Left lobe of liver (tissue), 2 donors: ENCODE measurements at regions not wholly inside any gene's neighbourhood (a gene's known extent, or its start where the extent isn't known, plus 50 kb on each side); places are given as distances from the start of the nearest gene placed in this dataset.

Experiments used
- ATAC-seq: fragments of 200-7000 bp; cut with Tn5 transposase; one replicate; pipeline ENCODE4 v1.9.1; 2020; ENCODE audit warnings: mild to moderate bottlenecking, moderate library complexity
- DNase-seq: peaks from one replicate; pipeline ENCODE4 v3.0.0-alpha.2; 2020; ENCODE audit warnings: low spot score
- donor health status: DM: no; HTN: no; CAD: no; lungs with moderate emphysema.
- donor health status: DM: no; HTN: yes; CAD: no.

- peak; percentile 82 for ATAC-seq
These were observed 368.4 kb downstream of the KLF12 start for GRCh38 chr13:73765651-73766384.

DNA sequence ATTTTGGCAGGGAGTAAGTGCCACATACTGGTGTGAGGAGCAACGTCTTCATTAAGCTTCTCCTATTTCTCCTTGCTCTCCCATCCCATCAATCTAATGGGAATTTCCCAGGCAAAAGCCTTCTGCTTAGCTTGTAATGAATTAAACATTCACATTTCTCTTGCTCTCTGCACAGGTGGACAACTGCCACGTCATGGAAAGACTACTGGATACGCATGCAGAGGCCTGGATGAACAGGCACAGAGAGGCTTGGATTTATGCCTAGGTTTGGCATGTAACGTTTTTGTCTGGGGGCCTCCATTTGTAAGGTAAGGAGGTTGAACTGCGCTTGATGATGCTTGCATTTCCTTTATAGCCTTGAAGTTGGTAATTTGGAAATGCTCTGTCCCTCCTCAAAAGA lies 374.8 kb downstream of the KLF12 start:
- no peak for DNase-seq
- ATAC-seq = no peak

More at GRCh38 chr13:73765651-73766384, 368.4 kb downstream of the KLF12 start:
- peak; percentile 86 for DNase-seq

DNA sequence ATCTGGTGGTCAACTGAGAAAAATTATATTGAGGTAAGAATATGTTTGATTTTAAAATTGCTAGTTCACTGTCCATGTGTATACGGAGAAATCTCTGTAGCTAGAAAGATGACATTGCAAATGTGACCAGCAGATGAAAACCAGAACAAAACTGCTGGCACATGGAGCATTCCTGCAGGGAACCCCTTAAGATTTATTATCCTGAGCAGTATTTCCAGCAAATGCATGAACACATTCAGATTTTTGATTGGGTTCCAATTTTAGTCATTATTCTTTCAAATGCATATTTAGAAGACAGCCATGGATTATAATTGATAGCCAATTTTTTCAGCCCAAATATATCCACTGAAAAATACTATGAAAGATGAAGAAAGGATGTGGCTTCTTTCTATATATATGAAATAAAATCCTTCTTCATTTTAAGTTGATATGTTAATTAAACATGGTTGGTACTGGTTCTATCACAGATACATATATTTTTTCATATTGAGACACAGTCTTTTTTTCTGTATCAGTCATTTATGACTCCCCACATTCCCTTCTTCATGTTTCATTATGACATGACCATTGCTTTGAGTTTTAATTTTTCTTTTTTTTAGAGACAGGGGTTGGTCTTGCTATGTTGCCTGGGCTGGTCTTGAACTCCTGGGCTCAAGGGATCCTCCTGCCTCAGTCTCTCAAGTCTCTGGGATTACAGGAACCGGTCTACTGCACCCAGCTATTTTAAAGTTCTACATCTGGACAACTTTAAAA lies 376.5 kb downstream of the KLF12 start:
- no peak for DNase-seq
- ATAC-seq = no peak

DNA sequence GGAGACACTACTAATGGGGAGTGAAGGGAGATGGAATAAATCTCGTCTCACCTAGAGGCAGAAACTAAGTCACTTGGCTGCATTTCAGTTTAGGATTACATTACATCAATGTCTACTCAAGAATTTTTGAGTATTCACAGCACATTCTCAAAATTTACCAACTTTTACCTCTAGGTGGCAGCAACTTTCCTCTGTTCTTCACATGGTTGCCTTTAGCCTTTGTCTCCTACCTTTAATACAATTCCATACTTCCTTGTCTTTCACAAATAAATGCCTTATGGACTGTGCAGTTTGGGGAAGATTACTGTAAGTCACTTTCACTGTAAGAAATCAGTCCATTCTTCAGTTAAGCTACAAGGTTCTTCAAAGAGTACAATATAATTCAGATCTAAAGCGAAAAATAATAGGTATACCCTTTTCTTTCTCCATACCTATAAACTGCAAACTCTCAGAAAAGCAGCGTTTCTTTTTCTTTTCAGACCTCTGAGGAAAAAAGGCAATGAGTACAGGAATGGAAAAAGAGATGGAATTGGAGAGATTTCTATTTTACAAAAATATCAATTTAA lies 379.4 kb downstream of the KLF12 start:
- ATAC-seq (peak; percentile 89), DNase-seq (no peak)

DNA sequence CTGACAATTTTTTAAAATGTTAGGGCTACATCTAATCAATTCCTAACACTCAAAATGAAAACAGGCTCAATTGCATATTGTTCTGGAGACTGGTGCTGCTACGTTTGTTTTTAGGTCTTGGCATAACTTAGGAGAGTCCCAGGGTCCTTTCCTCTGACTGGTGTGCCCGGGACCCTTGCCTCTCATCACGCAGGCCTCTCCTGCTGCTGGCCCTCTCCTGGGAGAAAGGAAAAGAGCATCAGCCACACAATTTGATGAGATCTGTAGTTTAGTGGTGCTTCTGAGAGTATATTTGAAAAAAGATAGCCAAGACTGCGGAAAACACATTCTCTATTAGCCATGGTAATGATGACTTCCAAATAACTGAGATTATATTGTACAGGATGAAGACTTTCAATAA lies 380.0 kb downstream of the KLF12 start:
- ATAC-seq (no peak), DNase-seq (no peak)

DNA sequence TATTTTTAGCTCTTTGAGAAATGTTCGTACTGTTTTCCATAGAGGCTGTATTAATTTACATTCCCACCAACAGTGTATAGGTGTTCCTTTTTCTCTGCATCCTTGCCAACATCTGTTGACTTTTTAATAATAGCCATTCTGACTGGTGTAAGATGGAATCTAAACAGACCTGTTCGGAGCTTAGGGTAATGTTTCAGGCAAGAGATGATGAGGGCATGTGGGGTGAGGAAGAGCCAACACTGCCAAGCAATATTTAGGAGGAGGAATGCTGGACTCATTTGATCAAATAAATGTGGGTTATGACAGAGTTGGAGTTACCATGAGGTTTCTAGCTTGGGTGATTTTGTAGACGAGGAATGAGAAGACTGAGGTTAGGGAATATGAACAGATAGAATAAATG lies 382.9 kb downstream of the KLF12 start:
- ATAC-seq = no peak
- no peak for DNase-seq

DNA sequence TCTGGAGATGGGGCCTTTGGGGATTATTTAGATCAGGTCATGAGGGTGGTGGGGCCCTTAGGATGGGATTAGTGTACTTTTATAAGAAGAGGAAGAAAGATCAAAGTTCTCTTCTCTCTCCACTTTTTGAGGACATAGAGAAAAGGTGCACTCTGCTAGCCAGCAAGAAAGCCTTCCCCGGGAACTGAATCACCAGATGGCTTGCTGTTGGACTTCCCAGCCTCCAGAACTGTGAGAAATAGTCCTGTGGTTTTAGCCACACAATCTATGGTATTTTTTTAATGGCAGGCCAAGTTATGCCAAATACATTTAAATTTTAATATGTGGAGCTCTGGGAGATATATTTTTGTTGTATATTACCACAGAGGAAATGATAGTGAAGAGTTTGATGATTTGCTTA lies 385.8 kb downstream of the KLF12 start:
- DNase-seq = no peak
- ATAC-seq = no peak

GRCh38 chr13:73745190-73745589 lies 389.0 kb downstream of the KLF12 start:
- DNase-seq (no peak), ATAC-seq (no peak)

DNA sequence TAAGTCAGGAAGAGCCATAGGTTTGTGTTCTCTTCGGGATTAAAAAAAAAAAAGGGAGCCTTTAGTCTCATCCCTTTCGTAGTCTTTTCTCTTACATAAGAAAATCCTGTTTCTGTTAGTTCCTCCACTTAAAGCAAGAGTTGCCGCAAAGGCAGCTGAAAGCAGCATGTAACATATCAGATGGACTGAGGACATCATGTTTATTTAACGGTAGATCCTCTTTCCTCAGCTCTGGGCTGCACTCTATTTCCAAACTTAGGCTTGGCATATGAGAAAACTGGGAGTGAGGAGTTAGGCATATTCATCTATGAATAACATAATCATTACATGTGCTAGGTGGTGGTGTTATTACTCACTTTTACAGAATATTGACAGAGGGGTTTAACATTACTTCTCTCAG lies 391.2 kb downstream of the KLF12 start:
- ATAC-seq (no peak), DNase-seq (no peak)

DNA sequence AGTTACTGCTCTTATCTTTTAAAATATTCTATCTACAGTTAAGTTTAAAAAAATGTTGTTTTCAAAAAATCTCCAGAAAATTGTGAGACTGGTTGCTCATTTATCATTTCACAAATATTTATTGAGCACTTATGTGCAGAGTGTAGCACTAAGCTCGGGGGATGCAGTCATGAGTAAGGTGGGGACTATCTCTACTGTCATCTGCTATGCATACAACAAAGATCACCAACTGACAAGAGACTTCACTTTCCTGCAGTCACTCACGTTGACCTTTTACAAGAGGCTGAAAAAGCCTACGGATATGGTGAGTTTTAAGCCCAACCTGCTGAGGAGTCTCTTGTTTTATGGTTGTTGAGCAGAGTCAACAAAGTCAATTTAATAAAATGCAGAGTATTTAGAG lies 392.5 kb downstream of the KLF12 start:
- DNase-seq (no peak), ATAC-seq (no peak)

- ATAC-seq (no peak), DNase-seq (no peak)
These were observed 393.1 kb downstream of the KLF12 start for GRCh38 chr13:73741111-73741510.

- ATAC-seq = no peak
- DNase-seq = no peak
These were observed 393.5 kb downstream of the KLF12 start for GRCh38 chr13:73740666-73741065.

- DNase-seq (no peak), ATAC-seq (no peak)
These were observed 394.8 kb downstream of the KLF12 start for GRCh38 chr13:73739394-73739793.

- ATAC-seq (no peak), DNase-seq (no peak)
These were observed 395.6 kb downstream of the KLF12 start for GRCh38 chr13:73738626-73739025.

DNA sequence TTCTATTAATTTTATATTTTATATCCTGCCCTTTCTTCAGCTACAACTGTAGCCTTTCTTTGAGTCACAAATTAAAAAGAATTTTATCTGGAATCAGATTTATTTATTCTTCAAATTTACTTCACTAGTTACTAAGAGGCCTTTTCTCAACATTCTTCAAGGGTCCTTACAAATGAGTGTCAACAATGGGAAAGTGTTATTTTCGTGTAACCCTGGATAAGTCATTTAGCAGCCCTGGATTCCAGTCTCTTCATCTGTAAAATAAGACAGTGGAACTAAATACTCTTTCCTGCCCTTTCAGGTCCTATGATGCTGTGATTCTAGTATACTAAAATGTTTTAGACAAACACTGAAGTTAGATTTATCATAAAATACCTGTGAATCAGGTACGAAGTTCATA lies 397.0 kb downstream of the KLF12 start:
- DNase-seq (no peak), ATAC-seq (no peak)

- ATAC-seq = no peak
These were observed 400.5 kb downstream of the KLF12 start for GRCh38 chr13:73733706-73734105.

DNA sequence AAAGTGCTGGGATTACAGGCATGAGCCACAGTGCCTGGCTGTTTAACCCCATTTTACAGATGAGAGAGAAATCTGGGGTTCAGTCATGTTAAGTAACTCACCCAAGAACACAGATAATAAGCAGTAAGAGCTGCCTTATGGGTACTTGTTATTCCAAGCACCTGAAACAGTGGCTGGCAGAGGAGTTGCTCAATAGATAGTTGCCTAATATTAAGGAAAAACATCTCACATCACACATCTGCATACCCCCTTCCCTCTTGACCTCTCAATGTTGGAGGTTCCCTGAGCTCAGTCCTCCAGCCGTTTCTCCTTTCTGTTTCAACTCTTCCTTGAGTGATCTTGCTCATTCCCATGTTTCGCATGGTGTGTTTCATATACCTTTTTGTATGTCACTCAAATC lies 401.9 kb downstream of the KLF12 start:
- DNase-seq (no peak), ATAC-seq (peak; percentile 61)

More at GRCh38 chr13:73733706-73734105, 400.5 kb downstream of the KLF12 start:
- no peak for DNase-seq

DNA sequence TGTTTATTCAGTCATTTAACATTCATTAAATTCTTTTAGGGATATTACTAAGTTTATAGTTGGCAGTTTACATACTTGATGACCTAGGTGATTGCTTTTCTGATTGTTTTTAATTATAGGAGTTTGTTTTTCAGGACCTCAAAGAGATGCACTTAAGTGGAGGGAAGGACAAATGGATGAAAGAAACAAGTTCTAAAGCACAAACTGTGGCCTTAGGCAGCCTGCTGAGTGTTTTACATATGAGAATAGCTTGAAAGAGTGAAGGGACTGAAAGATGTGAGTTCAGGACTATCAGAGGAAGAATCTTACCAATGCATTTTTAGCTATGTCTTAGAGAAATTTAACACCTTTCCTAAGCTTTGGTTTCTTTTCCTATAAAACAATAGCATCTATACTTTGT lies 402.6 kb downstream of the KLF12 start:
- no peak for DNase-seq
- no peak for ATAC-seq

- DNase-seq = no peak
- no peak for ATAC-seq
These were observed 404.2 kb downstream of the KLF12 start for GRCh38 chr13:73730014-73730413.

- no peak for DNase-seq
- ATAC-seq = peak; percentile 78
These were observed 405.2 kb downstream of the KLF12 start for GRCh38 chr13:73729046-73729445.

DNA sequence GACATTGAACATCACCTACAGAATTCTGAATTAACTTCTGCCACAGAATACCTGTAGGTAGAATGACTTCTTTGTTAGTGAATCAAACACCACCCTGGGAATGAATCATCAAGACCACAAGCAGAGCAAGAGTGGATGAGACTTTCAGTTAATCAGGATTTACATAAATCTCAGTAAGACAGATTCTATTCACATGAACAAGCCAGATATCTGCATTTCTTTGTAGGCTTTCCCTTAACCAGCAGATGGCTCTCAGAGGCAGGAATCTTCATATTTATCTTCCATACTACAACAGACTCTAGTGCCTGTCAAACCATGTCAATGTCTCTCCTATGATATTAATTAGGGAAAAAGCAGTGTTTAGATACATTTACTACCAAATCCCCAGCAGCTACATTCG lies 412.1 kb downstream of the KLF12 start:
- DNase-seq = no peak
- peak; percentile 47 for ATAC-seq

DNA sequence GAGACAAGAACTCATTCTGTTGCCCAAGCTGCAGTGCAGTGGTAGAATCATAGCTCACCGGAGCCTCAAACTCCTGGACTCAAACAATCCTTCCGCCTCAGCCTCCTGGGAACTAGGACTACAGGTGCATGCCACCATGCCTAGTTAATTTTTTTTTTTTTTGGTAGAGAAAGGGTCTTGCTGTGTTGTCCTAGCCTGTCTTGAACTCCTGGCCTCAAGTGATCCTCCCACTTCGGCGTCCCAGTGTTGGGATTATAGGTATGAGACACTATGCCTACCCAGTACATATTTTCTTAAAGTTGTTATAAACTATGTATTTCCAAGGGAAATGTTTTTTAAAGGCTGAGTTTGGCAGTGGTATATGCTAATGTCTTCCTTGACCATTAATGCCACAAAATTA lies 412.6 kb downstream of the KLF12 start:
- no peak for DNase-seq
- no peak for ATAC-seq
